GM12878 (cell line): ENCODE measurements at regions not wholly inside any gene's neighbourhood (a gene's known extent, or its start where the extent isn't known, plus 50 kb on each side); places are given as distances from the start of the nearest gene placed in this dataset.

ENCODE experiments used
- BACH1 ChIP-seq: fragments of 450-650 bp; IDR thresholded peaks from 2 replicates; pipeline ENCODE4 v1.6.1; 2017; ENCODE audit warnings: mild to moderate bottlenecking, borderline replicate concordance
- CHD1 ChIP-seq: IDR thresholded peaks from 2 replicates; pipeline ENCODE4 v1.6.1; 2012; ENCODE audit warnings: low read depth, low read length, improper control_type of control experiment
- CHD4 ChIP-seq: fragments of 200-600 bp; sonication (generic); IDR thresholded peaks from 2 replicates; pipeline ENCODE4 v1.6.1; 2016; ENCODE audit warnings: mild to moderate bottlenecking
- EGR1 ChIP-seq, 2 experiments: IDR thresholded peaks; 1 replicate in 1 of 2; 2 replicates in 1 of 2; pipeline ENCODE4 v1.6.1; 2011 to 2012; ENCODE audit warnings: low read depth in 2 of 2, low read length in 2 of 2, borderline replicate concordance in 1 of 2, mild to moderate bottlenecking in 1 of 2, moderate library complexity in 1 of 2
- FOS ChIP-seq: IDR thresholded peaks from 3 replicates; pipeline ENCODE4 v1.6.1; 2011; ENCODE audit warnings: borderline replicate concordance; ENCODE audit not compliant: insufficient read length; ENCODE audit errors: extremely low read depth
- FOXK2 ChIP-seq: fragments of 450-650 bp; IDR thresholded peaks from 2 replicates; pipeline ENCODE4 v1.6.1; 2017; ENCODE audit warnings: mild to moderate bottlenecking, moderate library complexity
- FOXM1 ChIP-seq: IDR thresholded peaks from 2 replicates; pipeline ENCODE4 v1.6.1; 2012; ENCODE audit warnings: low read depth, mild to moderate bottlenecking, inconsistent platforms, low read length, moderate library complexity
- HDAC6 ChIP-seq: fragments of 200-600 bp; sonication (generic); IDR thresholded peaks from one replicate; pipeline ENCODE4 v1.8.0; 2017; ENCODE audit warnings: antibody characterized with exemption; ENCODE audit not compliant: unreplicated experiment
- IKZF2 ChIP-seq, 2 experiments: fragments of 450-650 bp; IDR thresholded peaks; 2 replicates each; pipeline ENCODE4 v1.6.1; 2017; ENCODE audit warnings: mild to moderate bottlenecking in 2 of 2, moderate library complexity in 2 of 2
- JUNB ChIP-seq: IDR thresholded peaks from 2 replicates; pipeline ENCODE4 v1.6.1; 2016; ENCODE audit warnings: antibody characterized with exemption, mild to moderate bottlenecking
- NFXL1 ChIP-seq: fragments of 450-650 bp; IDR thresholded peaks from 2 replicates; pipeline ENCODE4 v1.6.1; 2017; ENCODE audit warnings: antibody characterized with exemption, mild to moderate bottlenecking, borderline replicate concordance
- NR2F1 ChIP-seq: fragments of 450-650 bp; conservative IDR thresholded peaks from 2 replicates; pipeline ENCODE4 v1.6.1; 2017; ENCODE audit warnings: mild to moderate bottlenecking
- RAD21 ChIP-seq: IDR thresholded peaks from 2 replicates; pipeline ENCODE4 v1.6.1; 2011; ENCODE audit warnings: mild to moderate bottlenecking, low read depth, low read length, moderate library complexity; ENCODE audit not compliant: insufficient read depth
- RB1 ChIP-seq: fragments of 450-650 bp; formaldehyde crosslinking; IDR thresholded peaks from 2 replicates; pipeline ENCODE4 v1.6.1; 2017; ENCODE audit warnings: mild to moderate bottlenecking, borderline replicate concordance
- RCOR1 ChIP-seq: conservative IDR thresholded peaks from 2 replicates; pipeline ENCODE4 v1.6.1; 2012; ENCODE audit warnings: low read depth, low read length, improper control_type of control experiment
- SIX5 ChIP-seq: IDR thresholded peaks from 2 replicates; pipeline ENCODE4 v1.6.1; 2011; ENCODE audit warnings: mild to moderate bottlenecking, low read depth, low read length, moderate library complexity; ENCODE audit not compliant: severe bottlenecking
- TAF1 ChIP-seq: IDR thresholded peaks from 2 replicates; pipeline ENCODE4 v1.6.1; 2011; ENCODE audit warnings: mild to moderate bottlenecking, low read depth, low read length, borderline replicate concordance
- ZNF274 ChIP-seq: IDR thresholded peaks from one replicate; pipeline ENCODE4 v1.8.0; 2011; ENCODE audit not compliant: insufficient read length, insufficient read depth
- TF ChIP-seq, protein P1 (sequence below): fragments of 150-350 bp; IDR thresholded peaks from 2 replicates; pipeline ENCODE4 v1.6.1; 2014; ENCODE audit warnings: mild to moderate bottlenecking, low read depth, low read length
- TF ChIP-seq, protein P2 (sequence below): fragments of 450-650 bp; IDR thresholded peaks from 2 replicates; pipeline ENCODE4 v1.6.1; 2016; ENCODE audit warnings: mild to moderate bottlenecking
- TF ChIP-seq, protein P3 (sequence below): fragments of 450-650 bp; conservative IDR thresholded peaks from 2 replicates; pipeline ENCODE4 v1.6.1; 2017; ENCODE audit warnings: mild to moderate bottlenecking, moderate library complexity
- TF ChIP-seq, protein P4 (sequence below): fragments of 450-650 bp; formaldehyde crosslinking; IDR thresholded peaks from 2 replicates; pipeline ENCODE4 v1.4.0; 2022; ENCODE audit warnings: mild to moderate bottlenecking, moderate library complexity
- TF ChIP-seq, protein P5 (sequence below): IDR thresholded peaks from 2 replicates; pipeline ENCODE4 v1.6.1; 2011; ENCODE audit warnings: borderline replicate concordance, low read depth, mild to moderate bottlenecking, moderate library complexity, low read length; ENCODE audit not compliant: insufficient read depth, poor library complexity, severe bottlenecking

DNA sequence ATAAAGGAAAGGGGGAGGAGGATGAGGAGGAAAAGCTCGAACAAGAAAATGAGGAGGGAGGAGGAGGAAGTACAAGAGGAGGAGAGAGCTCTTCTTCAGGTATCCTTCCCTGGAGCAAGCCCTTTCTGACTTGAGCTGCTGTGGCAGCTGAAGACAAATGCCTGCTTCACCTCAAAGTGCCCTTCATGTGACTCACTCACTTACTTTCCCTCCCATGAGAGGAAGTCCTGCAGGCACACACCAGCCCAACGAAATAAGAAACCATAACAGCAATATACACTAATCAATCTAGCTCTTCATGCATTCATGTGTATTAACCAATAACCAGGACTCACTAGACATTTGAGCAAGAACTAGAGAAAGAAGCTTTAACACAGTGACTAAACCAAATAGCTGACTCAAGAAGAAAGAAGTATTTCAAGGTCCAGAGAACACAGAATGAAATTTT is 251.9 kb downstream of the IGSF11 start (continued):
- TF ChIP-seq FOS (no peak), CHD1 (no peak), NFXL1 (no peak), CHD4 (no peak), JUNB (peak; percentile 96), RAD21 (no peak), IKZF2 (IDR thresholded peaks at IDR 0.05) (peak; percentile 79 to 85), ZNF274 (no peak), RCOR1 (no peak), BACH1 (peak; percentile 50; the same call in 1 of the 2 replicates), RB1 (no peak), FOXK2 (no peak), SIX5 (no peak), TAF1 (no peak), EGR1 (IDR thresholded peaks at IDR 0.05; ENCODE audit: borderline replicate concordance in 1 of 2, low read depth in 2 of 2, low read length in 2 of 2) (no peak), FOXM1 (peak; percentile 81; the same call in 1 of the 2 replicates), NR2F1 (no peak; the same call in 1 of the 2 replicates), HDAC6 (no peak)
- TF ChIP-seq, protein P1, sequence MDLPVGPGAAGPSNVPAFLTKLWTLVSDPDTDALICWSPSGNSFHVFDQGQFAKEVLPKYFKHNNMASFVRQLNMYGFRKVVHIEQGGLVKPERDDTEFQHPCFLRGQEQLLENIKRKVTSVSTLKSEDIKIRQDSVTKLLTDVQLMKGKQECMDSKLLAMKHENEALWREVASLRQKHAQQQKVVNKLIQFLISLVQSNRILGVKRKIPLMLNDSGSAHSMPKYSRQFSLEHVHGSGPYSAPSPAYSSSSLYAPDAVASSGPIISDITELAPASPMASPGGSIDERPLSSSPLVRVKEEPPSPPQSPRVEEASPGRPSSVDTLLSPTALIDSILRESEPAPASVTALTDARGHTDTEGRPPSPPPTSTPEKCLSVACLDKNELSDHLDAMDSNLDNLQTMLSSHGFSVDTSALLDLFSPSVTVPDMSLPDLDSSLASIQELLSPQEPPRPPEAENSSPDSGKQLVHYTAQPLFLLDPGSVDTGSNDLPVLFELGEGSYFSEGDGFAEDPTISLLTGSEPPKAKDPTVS = no peak
- TF ChIP-seq, protein P2, sequence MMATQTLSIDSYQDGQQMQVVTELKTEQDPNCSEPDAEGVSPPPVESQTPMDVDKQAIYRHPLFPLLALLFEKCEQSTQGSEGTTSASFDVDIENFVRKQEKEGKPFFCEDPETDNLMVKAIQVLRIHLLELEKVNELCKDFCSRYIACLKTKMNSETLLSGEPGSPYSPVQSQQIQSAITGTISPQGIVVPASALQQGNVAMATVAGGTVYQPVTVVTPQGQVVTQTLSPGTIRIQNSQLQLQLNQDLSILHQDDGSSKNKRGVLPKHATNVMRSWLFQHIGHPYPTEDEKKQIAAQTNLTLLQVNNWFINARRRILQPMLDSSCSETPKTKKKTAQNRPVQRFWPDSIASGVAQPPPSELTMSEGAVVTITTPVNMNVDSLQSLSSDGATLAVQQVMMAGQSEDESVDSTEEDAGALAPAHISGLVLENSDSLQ = peak; percentile 75
- TF ChIP-seq, protein P3, sequence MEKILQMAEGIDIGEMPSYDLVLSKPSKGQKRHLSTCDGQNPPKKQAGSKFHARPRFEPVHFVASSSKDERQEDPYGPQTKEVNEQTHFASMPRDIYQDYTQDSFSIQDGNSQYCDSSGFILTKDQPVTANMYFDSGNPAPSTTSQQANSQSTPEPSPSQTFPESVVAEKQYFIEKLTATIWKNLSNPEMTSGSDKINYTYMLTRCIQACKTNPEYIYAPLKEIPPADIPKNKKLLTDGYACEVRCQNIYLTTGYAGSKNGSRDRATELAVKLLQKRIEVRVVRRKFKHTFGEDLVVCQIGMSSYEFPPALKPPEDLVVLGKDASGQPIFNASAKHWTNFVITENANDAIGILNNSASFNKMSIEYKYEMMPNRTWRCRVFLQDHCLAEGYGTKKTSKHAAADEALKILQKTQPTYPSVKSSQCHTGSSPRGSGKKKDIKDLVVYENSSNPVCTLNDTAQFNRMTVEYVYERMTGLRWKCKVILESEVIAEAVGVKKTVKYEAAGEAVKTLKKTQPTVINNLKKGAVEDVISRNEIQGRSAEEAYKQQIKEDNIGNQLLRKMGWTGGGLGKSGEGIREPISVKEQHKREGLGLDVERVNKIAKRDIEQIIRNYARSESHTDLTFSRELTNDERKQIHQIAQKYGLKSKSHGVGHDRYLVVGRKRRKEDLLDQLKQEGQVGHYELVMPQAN = no peak
- TF ChIP-seq, protein P4, sequence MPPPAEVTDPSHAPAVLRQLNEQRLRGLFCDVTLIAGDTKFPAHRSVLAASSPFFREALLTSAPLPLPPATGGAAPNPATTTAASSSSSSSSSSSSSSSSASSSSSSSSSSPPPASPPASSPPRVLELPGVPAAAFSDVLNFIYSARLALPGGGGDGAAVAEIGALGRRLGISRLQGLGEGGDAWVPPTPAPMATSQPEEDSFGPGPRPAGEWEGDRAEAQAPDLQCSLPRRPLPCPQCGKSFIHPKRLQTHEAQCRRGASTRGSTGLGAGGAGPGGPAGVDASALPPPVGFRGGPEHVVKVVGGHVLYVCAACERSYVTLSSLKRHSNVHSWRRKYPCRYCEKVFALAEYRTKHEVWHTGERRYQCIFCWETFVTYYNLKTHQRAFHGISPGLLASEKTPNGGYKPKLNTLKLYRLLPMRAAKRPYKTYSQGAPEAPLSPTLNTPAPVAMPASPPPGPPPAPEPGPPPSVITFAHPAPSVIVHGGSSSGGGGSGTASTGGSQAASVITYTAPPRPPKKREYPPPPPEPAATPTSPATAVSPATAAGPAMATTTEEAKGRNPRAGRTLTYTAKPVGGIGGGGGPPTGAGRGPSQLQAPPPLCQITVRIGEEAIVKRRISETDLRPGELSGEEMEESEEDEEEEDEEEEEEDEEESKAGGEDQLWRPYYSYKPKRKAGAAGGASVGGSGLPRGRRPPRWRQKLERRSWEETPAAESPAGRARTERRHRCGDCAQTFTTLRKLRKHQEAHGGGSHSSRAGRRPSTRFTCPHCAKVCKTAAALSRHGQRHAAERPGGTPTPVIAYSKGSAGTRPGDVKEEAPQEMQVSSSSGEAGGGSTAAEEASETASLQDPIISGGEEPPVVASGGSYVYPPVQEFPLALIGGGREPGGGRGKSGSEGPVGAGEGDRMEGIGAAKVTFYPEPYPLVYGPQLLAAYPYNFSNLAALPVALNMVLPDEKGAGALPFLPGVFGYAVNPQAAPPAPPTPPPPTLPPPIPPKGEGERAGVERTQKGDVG (CRISPR knock-in tag) = no peak
- TF ChIP-seq, protein P5, sequence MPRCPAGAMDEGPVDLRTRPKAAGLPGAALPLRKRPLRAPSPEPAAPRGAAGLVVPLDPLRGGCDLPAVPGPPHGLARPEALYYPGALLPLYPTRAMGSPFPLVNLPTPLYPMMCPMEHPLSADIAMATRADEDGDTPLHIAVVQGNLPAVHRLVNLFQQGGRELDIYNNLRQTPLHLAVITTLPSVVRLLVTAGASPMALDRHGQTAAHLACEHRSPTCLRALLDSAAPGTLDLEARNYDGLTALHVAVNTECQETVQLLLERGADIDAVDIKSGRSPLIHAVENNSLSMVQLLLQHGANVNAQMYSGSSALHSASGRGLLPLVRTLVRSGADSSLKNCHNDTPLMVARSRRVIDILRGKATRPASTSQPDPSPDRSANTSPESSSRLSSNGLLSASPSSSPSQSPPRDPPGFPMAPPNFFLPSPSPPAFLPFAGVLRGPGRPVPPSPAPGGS = no peak
